Stimulated activated CD4-positive, alpha-beta T cell treated with anti-CD3 and anti-CD28 coated beads, TNF-alpha, amount 100 ng/mL, for 1 hour (primary cell): ENCODE measurements at regions not wholly inside any gene's neighbourhood (a gene's known extent, or its start where the extent isn't known, plus 50 kb on each side); places are given as distances from the start of the nearest gene placed in this dataset.

Experiments used
- DNase-seq, 3 donors: peaks; one replicate each; pipeline ENCODE4 v3.0.0-alpha.2; 2020; ENCODE audit warnings: low read depth in 3 of 3, low spot score in 1 of 3

DNA sequence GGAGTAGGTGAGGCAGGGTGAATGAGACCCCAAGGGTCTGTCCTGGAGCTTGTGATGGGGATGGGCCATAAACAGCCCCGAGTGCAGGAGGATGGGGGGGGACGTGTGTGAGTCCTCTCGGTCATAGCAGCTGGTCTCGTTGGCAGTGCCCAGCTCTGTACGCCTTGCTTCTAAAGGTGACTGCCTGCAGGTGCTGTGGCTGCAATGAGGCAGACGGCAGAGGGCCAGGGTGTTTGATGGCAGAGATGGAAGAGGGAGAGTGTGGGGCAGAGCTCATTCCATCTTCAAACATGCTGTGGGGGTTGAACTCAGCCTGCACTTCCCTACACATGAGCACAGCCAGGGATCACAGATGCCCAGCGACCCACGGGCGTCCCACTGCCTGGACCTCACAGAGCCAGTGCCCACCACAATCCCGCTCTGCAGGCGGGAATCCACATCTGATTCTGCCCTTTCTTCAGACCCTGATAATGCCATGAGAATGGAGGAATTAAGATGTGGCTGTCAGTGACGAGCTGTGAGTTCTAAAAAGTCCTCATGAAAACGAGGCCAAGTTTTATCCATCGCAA is 123.3 kb upstream of the CDH4 start:
- no peak for DNase-seq

DNA sequence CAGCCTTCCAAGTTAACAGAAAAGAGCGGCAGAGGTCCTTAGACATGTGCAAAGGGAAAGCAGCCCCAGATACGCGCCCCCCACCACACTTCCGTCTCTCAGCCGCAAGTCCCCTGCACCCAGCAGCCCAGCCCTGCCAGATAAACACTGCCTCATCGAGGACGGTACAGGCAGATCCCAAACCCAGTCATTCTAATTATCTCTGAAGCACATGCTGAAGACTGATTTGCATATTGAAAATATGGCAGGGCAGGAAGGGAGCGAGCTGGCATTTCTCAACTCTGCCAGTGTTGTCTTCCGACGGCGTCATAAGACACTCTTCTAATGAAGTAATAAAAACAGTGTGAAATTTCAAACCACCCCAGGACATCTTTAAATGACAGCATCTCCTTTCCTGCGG is 122.8 kb upstream of the CDH4 start:
- no peak for DNase-seq

DNA sequence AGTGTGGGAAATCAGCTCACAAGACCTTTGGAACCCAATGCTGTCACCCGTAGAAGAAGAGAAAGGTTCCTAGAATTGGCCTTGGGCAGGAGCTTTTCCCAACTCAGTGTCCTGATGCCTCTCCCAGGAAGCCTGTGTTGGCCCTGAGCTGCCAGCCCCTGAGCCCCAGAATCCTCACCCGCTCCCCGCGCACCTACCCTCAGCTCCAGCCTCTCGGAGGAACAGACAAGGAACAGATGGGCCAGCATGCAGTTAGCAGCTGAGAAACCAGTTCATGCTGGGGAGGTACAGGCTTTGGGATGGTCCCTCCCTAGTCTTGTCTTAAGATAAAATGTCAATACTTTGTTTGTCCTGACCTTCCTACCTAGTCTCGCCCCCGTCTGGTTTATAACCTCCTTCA is 121.9 kb upstream of the CDH4 start:
- DNase-seq: no peak

DNA sequence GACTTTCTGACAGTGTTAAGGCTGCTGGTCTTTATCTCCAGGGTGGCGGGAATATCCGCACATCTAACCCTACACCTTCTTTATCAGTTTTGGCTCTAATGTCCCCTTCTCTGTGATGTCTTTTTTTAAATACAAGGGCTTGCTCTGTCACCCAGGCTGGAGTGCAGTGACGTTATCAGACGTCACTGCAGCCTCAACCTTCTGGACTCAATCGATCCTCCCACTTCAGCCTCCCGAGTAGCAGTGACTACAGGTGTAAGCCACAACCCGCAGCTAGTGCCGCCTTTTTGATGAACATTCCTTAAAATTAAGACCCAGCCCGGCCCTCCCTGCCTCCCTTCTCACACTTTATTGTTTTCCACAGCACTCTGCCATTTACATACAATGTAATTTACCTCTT is 120.1 kb upstream of the CDH4 start:
- no peak for DNase-seq

DNA sequence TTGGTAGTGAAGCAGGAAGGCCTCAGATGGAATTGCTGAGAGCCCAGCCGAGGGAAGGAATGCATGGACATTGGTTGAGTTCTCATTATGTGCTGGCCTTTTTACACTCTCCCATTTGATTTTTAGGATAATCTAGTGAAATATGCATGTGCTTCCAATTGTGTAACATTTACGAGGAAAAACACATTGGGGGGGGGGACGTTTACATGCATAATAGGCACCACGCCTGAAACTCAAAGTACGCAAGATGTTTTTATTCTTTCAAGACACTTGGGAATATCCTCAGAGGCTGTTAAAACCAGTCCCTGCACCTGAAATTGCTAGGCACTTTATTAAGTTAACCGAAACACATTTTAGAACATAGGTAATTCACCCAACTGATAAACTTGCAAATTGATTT is 118.5 kb upstream of the CDH4 start:
- DNase-seq: no peak

DNA sequence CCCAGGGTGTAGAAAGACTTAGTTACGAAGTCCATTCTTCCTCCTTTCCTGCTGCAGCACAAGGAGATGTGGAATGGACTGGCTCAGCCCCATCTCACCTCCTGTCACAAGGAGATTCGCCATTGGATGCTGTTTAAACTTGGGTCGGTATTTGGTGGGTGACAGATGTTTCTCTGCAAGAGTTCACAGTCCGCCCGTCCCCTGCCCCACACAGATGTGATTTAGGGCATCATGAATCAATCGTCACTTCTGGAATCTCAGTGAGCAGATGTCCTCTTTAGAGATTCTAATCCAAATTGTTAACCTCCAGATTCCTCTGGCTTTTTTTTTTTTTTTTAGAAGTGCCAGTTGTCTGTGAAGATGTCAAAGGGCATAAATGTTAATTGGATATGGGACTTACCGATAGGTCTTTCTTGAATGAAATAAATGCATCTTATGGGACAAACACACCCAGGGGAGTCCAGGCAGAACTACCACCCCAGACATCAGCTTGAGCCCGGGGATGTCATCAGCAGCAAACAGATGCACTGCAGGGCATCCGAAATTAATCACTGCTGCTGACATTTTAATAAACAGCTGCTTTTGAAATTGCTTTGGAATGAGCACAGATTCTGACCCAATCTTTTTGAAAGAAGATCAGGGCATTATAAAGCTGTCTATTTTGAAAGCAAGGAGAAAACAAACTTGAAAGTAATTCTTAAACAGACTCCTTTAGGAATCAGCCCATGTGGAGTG is 117.6 kb upstream of the CDH4 start:
- DNase-seq: no peak

DNA sequence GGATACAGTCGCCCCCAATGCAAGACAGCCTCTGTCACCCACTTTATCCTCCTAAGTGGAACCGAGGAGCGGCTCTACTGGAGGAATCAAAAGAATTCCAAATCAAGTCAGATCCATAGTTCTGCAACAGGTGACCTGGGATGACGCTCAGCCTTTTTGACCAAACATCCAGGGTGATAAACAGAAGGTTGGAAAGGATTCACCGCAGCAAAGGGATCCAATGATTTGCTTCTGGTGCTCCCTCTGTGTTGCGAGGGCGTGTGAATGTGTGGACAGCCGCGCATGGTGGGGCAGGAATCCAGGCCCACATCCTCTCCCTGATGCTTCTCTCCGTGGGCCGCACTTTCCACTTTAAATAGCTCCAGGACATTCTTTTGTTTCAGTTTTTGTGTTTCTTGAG is 116.8 kb upstream of the CDH4 start:
- DNase-seq: no peak

DNA sequence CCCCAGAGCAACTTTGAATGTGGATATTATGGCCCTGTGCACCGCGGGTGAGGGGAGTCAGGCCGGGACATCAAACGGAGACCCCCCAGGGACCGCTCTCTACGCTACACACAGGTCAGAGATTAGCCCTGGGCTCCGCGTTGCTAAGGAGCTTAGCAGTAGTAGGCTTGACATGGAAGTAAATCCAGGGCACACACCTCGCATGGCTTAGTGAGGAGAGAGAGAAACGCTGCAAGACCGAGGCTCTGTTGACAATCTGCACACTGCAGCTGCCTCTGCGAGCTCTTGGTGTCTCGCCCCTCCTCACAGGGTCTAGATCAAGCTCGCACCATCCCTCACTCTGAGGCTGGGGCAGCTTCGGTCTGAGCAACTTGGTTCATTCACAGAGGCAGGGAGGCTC is 116.1 kb upstream of the CDH4 start:
- DNase-seq: no peak

DNA sequence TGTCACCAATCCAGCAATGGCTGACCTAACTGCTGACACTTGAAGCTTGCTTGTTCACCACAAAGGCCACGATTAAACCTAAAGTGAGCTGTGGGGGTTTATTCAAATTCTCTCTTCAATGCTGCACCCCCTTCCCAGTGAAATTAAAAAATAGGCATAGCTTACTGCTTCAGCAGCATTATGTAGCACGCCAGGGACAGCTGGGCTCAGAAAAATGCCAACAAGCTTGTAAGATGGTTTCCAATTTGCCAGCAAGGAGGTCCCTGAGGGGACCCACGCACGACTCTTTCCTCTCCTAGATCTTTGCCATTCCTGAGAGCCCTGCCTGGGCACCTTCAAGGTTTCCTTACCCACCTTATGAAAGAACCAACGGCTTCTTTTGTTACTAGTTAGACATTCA is 113.5 kb upstream of the CDH4 start:
- no peak for DNase-seq

DNA sequence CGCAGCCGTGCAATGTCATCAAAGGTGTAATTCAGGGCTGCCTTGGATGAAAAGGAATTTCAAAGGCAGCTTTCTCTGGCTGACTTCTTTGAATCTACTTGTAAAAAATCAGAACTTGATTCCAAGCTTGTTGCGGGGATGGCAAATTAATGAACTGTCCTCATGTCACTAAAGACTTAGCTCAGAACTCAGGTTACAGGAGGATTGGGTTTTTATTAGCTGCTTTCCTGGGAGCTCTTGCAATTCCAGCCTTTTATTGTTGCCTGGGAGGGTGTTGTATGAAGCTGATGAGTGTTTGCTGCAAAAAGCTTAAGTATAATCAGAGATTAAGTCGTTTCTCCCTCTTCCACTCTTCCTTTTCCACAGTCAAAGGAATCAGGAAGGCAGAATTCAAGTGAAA is 113.0 kb upstream of the CDH4 start:
- no peak for DNase-seq

DNA sequence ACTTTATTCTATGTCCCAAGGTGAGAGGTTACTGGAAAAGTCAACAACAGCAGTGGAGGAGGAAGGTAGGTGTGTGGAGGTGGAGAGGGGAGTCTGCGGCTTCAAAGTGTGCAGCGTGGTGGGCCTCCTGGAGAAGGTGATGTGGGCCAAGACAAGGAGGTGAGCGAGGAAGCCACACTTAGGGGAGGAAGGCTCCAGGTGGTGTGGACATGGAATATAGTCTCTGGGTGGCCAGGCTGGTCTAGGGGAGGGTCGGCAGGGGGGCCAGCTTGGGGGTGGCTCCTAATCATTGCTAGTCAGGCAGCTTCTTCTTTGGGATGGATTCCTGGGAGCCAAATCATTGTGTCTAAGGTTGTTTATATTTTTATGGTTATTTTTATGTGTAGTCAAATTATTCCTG is 111.5 kb upstream of the CDH4 start:
- DNase-seq: no peak

DNA sequence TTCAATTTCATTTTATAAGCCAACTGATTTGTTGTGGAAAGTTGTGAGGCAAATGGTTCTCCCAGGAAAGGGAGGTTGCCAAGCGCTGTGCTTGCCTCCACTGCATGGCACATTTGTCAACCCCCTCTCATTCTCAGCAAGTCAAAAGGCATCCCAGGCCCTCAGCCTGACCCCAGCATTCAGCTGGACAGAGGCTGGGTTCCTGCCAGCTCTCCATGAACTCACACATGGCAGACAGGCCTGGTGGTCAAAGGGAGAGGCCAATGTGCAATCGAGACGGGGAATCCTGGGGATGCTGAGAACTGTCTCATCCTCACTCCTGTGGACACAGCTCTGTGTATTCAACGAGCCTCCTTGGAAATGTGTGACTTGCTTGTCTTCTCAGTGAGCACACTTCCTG is 106.0 kb upstream of the CDH4 start:
- no peak for DNase-seq

DNA sequence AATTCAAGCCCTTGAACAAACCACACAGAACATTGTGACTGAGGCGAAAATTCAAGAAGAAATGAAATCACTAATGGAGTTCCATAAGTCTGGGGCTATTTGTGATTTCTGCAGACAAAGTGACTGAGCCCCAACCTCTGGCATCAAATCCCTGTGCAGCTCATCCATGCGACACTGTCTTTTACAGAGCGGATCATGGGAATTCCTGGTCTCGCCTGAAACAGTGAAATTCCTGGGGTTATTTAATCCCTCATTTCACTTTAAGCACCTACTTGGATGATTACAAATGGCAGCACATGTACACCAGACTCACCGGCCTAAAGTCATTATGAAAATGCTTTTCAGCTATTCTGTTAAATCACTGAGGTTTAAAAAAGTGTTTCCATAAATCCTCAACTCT is 102.4 kb upstream of the CDH4 start:
- DNase-seq: no peak

DNA sequence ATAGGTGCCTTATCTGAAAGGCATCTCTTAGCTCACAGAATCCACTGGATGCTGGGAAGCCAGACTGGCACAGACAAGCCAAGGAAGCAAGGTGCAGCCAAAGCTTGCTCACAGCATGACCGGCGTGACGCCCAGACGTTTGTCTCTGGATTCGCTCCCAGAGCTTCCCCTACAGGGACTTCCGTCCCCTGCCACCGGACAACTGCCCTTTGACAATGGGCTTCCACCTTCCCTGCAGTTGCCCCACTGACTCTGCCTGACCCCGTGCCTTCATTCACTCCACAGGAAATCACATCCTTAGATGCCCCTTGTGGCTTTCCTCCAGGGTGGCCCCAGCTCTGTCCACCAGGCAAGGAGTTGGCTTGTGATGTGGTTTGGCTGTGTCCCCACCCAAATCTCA is 94.8 kb upstream of the CDH4 start:
- no peak for DNase-seq

DNA sequence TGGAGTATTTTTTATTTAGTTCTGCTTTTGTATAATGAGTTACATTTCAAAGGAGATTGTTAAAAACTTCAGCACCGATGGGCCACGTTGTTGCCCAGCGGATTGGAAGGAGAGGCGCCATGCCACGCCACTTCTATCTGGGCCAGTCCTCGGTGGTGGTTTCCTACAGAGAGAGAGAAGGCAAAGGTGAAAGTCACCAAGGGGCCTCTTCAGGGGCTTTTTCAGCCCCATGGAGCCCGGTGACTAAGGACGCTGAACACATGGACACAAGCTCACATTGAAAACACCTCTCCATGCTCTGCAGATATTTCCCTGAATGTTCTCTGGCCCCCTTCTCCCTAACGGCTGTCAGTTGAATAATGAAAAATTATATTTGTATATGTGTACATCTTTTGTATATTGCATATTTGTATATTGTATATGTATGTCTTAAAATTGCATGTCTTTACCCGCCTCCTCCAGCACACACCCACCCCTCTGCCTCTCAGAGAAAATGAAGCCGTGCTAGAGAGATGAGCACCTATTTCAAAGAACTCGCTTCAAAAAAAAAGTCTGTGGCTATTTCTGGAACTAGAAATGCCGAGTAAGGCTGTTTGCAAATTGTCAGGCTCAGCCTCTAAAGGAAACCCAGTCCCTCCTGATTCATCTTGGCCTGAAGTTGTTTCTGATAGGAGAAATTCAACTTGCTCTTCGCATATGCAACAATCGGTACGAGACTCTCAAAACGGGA is 91.9 kb upstream of the CDH4 start:
- no peak for DNase-seq

DNA sequence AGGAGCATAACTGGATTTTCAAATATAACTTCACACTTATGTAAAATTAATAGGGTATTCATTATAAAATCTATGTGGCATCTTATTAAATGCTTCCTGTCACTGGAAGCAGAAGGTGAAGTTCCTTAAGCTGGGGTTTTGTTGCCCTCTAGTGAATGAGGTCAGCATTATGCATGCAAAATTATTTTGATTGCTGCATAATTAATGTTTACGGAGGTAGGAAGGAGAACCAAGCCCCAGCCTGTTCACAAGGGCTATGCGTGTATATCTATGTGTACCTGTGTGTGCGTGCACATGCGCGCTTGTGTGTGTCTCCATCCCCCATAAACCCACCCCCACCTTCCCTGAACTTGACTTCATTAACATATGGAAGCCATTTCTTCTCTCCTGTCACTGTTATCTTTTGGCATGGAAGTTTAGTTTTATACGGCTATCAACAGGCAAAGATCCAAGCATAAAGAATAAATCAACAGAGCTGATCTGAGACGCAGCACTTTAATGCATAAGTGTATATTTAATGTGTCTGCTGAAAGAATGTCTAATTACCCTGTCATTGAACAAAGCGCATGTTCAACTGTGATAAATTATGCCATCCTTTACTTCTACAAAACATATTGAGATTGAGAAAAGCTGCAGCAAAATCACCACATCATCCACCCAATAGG is 90.2 kb upstream of the CDH4 start:
- DNase-seq: no peak

DNA sequence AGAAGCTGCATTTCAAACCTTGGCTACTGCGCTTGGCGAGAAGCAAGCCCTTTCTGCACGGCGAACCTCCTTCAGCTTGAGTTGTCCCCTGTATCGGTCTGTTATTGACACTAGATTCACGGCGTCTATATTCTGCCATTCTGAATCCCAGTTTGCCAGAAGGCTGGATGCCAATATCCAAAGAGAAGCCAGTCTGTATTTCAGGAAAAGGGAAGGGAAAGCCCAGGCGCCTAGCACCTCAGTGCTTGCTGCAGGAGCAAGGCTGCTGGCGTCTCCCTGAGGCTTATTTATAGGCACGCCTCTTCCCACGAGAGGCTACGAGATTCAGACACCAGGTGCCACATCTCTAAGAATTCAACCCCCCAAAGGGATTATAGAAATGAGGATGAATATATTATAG is 89.6 kb upstream of the CDH4 start:
- DNase-seq: no peak

DNA sequence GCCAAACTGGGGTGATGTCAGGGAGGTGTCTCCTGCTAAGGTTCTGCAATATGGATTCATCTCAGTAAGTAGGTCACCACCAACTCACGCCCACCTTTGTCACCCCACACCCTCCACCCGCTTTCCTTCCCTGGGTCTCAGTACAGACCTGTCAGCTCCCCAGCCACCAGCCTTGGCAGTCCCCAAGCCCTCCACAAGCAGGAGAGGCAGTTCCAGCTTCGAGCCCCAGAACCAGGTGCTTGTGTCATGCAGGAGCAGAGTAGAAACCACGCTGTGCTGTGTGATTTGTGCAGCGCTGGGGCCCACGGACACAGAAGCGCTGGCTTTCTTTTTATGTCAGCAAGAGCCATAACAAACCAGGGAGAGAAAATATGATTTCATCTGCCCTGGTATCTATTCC is 89.0 kb upstream of the CDH4 start:
- no peak for DNase-seq

DNA sequence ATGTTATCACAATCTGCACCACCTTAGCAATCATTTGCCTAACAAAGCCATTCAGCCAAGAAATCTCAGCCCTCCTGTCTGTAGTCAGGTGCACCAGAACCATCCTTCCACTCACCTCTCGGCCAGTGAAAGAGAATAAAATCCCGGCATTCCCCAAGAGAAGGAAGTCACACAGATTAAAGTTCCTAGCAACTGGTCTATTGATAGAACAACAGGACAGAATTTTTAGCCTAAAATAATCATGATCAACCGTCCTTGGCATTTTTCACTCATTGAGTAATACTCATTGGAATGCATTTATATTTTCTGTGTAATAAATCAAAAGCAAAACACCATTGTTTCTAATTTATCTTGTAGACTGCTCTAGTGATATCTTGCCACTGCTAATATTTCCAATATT is 85.7 kb upstream of the CDH4 start:
- DNase-seq: no peak

DNA sequence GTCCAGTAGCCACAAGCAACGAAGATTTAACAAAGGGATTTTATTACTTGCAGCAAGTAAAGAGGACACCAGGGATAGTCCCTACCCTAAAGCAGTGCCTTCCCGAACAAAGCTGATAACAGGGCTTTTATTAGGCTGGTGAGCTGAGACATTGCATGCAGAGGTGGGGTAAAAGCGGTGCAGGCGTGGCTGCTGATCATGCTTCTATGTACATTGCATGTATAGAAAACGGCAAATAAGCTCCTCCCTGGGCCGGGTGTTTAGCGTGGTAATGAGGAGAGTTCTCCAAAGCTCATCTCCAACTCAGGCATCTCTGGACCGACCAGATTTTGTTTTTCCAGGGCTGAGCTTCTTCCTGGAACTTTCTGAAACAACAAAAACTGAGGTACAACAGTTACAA is 83.5 kb upstream of the CDH4 start:
- DNase-seq: no peak

DNA sequence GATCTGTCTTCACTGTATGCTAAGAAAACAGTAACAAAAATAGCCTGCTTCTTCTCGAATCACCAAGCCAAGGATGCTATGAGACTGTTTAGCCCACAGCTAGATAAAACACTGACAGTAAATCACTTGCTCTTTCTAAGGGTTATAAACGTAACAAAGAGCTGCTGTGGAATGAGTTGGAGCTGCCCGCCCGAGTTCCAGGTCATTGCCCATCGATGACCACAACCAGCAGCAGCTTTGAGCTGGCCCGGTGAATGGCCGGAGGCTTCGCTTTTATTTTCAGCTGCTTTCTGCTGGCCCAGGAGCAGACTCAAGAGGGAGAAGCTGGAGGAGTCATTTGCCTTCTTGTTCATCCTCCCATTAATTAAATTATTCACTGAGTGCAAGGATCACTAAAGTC is 82.2 kb upstream of the CDH4 start:
- no peak for DNase-seq
